B cell (primary cell): ENCODE measurements at regions not wholly inside any gene's neighbourhood (a gene's known extent, or its start where the extent isn't known, plus 50 kb on each side); places are given as distances from the start of the nearest gene placed in this dataset.

Experiments used
- ATAC-seq: fragments of 200-7000 bp; cut with Tn5 transposase; one replicate; pipeline ENCODE4 v1.10.0; 2021; ENCODE audit warnings: low read depth, mild to moderate bottlenecking, moderate number of reproducible peaks, moderate library complexity
- CTCF ChIA-PET: fragments of 350-600 bp; sonication (Branson Sonifier 250); formaldehyde crosslinking; loops from one replicate; lab custom pipeline; 2021; ENCODE audit warnings: antibody characterized with exemption, inconsistent platforms; lab: Charles Lee
- POLR2A ChIA-PET: fragments of 350-600 bp; sonication (Branson Sonifier 250); formaldehyde crosslinking; loops from one replicate; lab custom pipeline; 2021; ENCODE audit warnings: antibody characterized with exemption; lab: Charles Lee
- DNase-seq: peaks from one replicate; pipeline ENCODE4 v3.0.0; 2013
- H2AFZ ChIP-seq: 2 replicates; pipeline ENCODE4 v1.6.1; 2012; ENCODE audit warnings: mild to moderate bottlenecking, low read depth, low read length; ENCODE audit not compliant: insufficient read depth, poor library complexity, severe bottlenecking
- H3K27ac ChIP-seq, 2 donors: 1 replicate in 1 of 2; 2 replicates in 1 of 2; pipeline ENCODE4 v1.5.1; 2012 to 2013; ENCODE audit warnings: low read length in 2 of 2, mild to moderate bottlenecking in 2 of 2, moderate library complexity in 1 of 2
- H3K27me3 ChIP-seq, 4 experiments: fragments of 200-600 bp in 1 of 4; sonication (generic) in 1 of 4; replicated peaks in 1 of 4; 1 replicate in 2 of 4; 2 replicates in 2 of 4; pipeline versions ENCODE4 v1.6.1 to v1.7.0; 2013 to 2016; ENCODE audit warnings: low read length in 3 of 4, mild to moderate bottlenecking in 2 of 4, mixed read lengths in 1 of 4, moderate library complexity in 1 of 4; ENCODE audit not compliant: insufficient read depth in 4 of 4, control insufficient read depth in 3 of 4; ENCODE audit errors: control extremely low read depth in 1 of 4
- H3K36me3 ChIP-seq, 2 experiments: replicated peaks in 1 of 2; 1 replicate in 1 of 2; 2 replicates in 1 of 2; pipeline versions ENCODE4 v1.6.1 to v1.7.1; 2013; ENCODE audit warnings: low read length in 1 of 2; ENCODE audit not compliant: insufficient read depth in 2 of 2, control insufficient read depth in 1 of 2; ENCODE audit errors: control extremely low read depth in 1 of 2, extremely low read depth in 1 of 2
- H3K4me1 ChIP-seq, 2 donors: fragments of 200-600 bp in 1 of 2; sonication (generic) in 1 of 2; 1 replicate in 1 of 2; 2 replicates in 1 of 2; pipeline versions ENCODE4 v1.5.1 to v1.6.1; 2013 to 2017; ENCODE audit warnings: low read length in 2 of 2; ENCODE audit not compliant: control insufficient read depth in 2 of 2, insufficient read depth in 2 of 2
- H3K4me2 ChIP-seq: replicated peaks from 2 replicates; pipeline ENCODE3; 2012; ENCODE audit warnings: mild to moderate bottlenecking, low read depth, low read length; ENCODE audit not compliant: poor library complexity, severe bottlenecking
- H3K4me3 ChIP-seq, 5 experiments: fragments of 200-600 bp in 1 of 5; sonication (generic) in 1 of 5; 1 replicate in 3 of 5; 2 replicates in 2 of 5; pipeline versions ENCODE4 v1.5.1 to v1.7.0; 2011 to 2016; ENCODE audit warnings: low read length in 4 of 5, mild to moderate bottlenecking in 4 of 5, low read depth in 2 of 5, control low read depth in 1 of 5, moderate library complexity in 1 of 5; ENCODE audit not compliant: insufficient read depth in 1 of 5; ENCODE audit errors: control extremely low read depth in 1 of 5, extremely low read depth in 1 of 5
- H3K79me2 ChIP-seq: fragments of 200-600 bp; sonication (generic); one replicate; pipeline ENCODE4 v1.6.0; 2016; ENCODE audit warnings: low read length; ENCODE audit not compliant: control insufficient read depth, insufficient read depth
- H3K9ac ChIP-seq: fragments of 200-600 bp; sonication (generic); 2 replicates; pipeline ENCODE4 v1.6.1; 2017; ENCODE audit warnings: mild to moderate bottlenecking, low read length, moderate library complexity
- H3K9me3 ChIP-seq, 3 donors: one replicate each; pipeline versions ENCODE4 v1.6.1 to v1.7.1; 2013; ENCODE audit warnings: low read length in 2 of 3; ENCODE audit not compliant: control insufficient read depth in 2 of 3, insufficient read depth in 1 of 3; ENCODE audit errors: control extremely low read depth in 1 of 3
- H4K20me1 ChIP-seq: 2 replicates; pipeline ENCODE4 v1.6.0; 2012; ENCODE audit warnings: mild to moderate bottlenecking, low read length; ENCODE audit not compliant: insufficient read depth, control insufficient read depth, poor library complexity, severe bottlenecking
- H3K27ac Mint-ChIP-seq: one replicate; pipeline ENCODE4 v1.8.0; 2021; ENCODE audit warnings: mixed read lengths
- H3K27me3 Mint-ChIP-seq: one replicate; pipeline ENCODE4 v1.8.0; 2021; ENCODE audit warnings: mixed read lengths
- H3K4me1 Mint-ChIP-seq: one replicate; pipeline ENCODE4 v1.8.0; 2021; ENCODE audit warnings: mixed read lengths
- H3K4me3 Mint-ChIP-seq: one replicate; pipeline ENCODE4 v1.8.0; 2021; ENCODE audit warnings: mixed read lengths
- H3K9me3 Mint-ChIP-seq: one replicate; pipeline ENCODE4 v1.8.0; 2022; ENCODE audit warnings: mixed read lengths; ENCODE audit not compliant: insufficient read depth
- CTCF ChIP-seq: fragments of 200-600 bp; IDR thresholded peaks from one replicate; pipeline ENCODE4 v1.8.0; 2022; ENCODE audit warnings: antibody characterized with exemption, mild to moderate bottlenecking
- EZH2 ChIP-seq: IDR thresholded peaks from 2 replicates; pipeline ENCODE4 v1.6.1; 2012; ENCODE audit warnings: borderline replicate concordance, low read depth, mild to moderate bottlenecking, moderate library complexity, low read length; ENCODE audit not compliant: insufficient read depth, poor library complexity, severe bottlenecking
- WGBS: methylation state at CpG from one replicate; pipeline ENCODE4 v1.1.5; 2013; ENCODE audit warnings: missing lambda C conversion rate; ENCODE audit not compliant: insufficient coverage; 5-methylcytosine and 5-hydroxymethylcytosine counted together
- intact Hi-C: fragments of 100-400 bp; cut with micrococcal nuclease; formaldehyde crosslinking; loops from one replicate; pipeline ENCODE4 v1.10.0; 2022

- Histone ChIP-seq H3K4me3 (no peak overlapping the region), H3K9me3 (no peaks in the 10 kb centered on the region), H3K79me2 (no peaks in the 10 kb centered on the region), H3K27ac (no peak overlapping the region), H3K4me2 (no peak overlapping the region), H3K27me3 (no peaks in the 10 kb centered on the region), H3K36me3 (no peaks in the 10 kb centered on the region), H3K4me1 (no peaks in the 10 kb centered on the region), H3K9ac (no peak overlapping the region), H2AFZ (no peak overlapping the region), H4K20me1 (no peaks in the 10 kb centered on the region)
- no peak overlapping the region for H3K4me3 Mint-ChIP-seq
- 99% methylated on average over 5 of the region's 5 CpGs for WGBS
- no peaks in the 10 kb centered on the region for H3K4me1 Mint-ChIP-seq
- CTCF ChIA-PET: no interaction called here
- H3K9me3 Mint-ChIP-seq: no peaks in the 10 kb centered on the region
- intact Hi-C loops: no loop called here
- no peak overlapping the region for H3K27ac Mint-ChIP-seq
- ATAC-seq (no peak), DNase-seq (no peak)
- H3K27me3 Mint-ChIP-seq: no peaks in the 10 kb centered on the region
- no peak for TF ChIP-seq EZH2
- no peak for TF ChIP-seq CTCF
- POLR2A ChIA-PET: no interaction called here
Measured at GRCh38 chr16:26542198-26542597, 524.5 kb upstream of the C16orf82 start.

- intact Hi-C loops: no loop called here
- no CpG with 5 or more reads among the region's 2 CpGs for WGBS
- H3K79me2 ChIP-seq: no peaks in the 10 kb centered on the region
Measured at GRCh38 chr16:26546573-26546972, 520.2 kb upstream of the C16orf82 start.

More at GRCh38 chr16:26546573-26546972, 520.2 kb upstream of the C16orf82 start:
- Histone ChIP-seq H3K4me2 (no peak overlapping the region), H3K4me3 (no peak overlapping the region), H3K36me3 (no peaks in the 10 kb centered on the region), H3K27ac (no peak overlapping the region), H3K9me3 (no peaks in the 10 kb centered on the region), H3K9ac (no peak overlapping the region), H3K4me1 (no peaks in the 10 kb centered on the region), H3K27me3 (no peaks in the 10 kb centered on the region), H2AFZ (no peak overlapping the region), H4K20me1 (no peaks in the 10 kb centered on the region)
- ATAC-seq: no peak
- ChIA-PET POLR2A (no interaction called here), CTCF (no interaction called here)
- H3K27me3 Mint-ChIP-seq: no peaks in the 10 kb centered on the region
- no peaks in the 10 kb centered on the region for H3K4me1 Mint-ChIP-seq
- TF ChIP-seq EZH2: no peak
- no peak for TF ChIP-seq CTCF
- DNase-seq: no peak
- no peaks in the 10 kb centered on the region for H3K9me3 Mint-ChIP-seq
- H3K4me3 Mint-ChIP-seq: no peak overlapping the region
- no peak overlapping the region for H3K27ac Mint-ChIP-seq
